ENCODE measurements at regions not wholly inside any gene's neighbourhood (a gene's known extent, or its start where the extent isn't known, plus 50 kb on each side); places are given as distances from the start of the nearest gene placed in this dataset.

- DNase-seq = no peak
Measured at GRCh38 chr7:49260538-49260937, 336.2 kb downstream of the CDC14C start.

GRCh38 chr7:49261928-49262327 is 337.6 kb downstream of the CDC14C start:
- no peak for DNase-seq

- no peak for DNase-seq
Measured at GRCh38 chr7:49264530-49264929, 340.2 kb downstream of the CDC14C start.

- no peak for DNase-seq
Measured at GRCh38 chr7:49273897-49274296, 349.6 kb downstream of the CDC14C start.

- DNase-seq = no peak
Measured at GRCh38 chr7:49279891-49280290, 355.5 kb downstream of the CDC14C start.

GRCh38 chr7:49287653-49288052 is 363.3 kb downstream of the CDC14C start:
- DNase-seq = no peak

- DNase-seq = no peak
Measured at GRCh38 chr7:49294611-49295010, 370.3 kb downstream of the CDC14C start.

- no peak for DNase-seq
Measured at GRCh38 chr7:49295146-49295545, 370.8 kb downstream of the CDC14C start.

GRCh38 chr7:49297958-49298357 is 373.6 kb downstream of the CDC14C start:
- DNase-seq = no peak

- DNase-seq = no peak
Measured at GRCh38 chr7:49308787-49309186, 384.4 kb downstream of the CDC14C start.

GRCh38 chr7:49320083-49320482 is 395.7 kb downstream of the CDC14C start:
- no peak for DNase-seq

- no peak for DNase-seq
Measured at GRCh38 chr7:49321843-49322242, 397.5 kb downstream of the CDC14C start.

GRCh38 chr7:49322476-49322875 is 398.1 kb downstream of the CDC14C start:
- no peak for DNase-seq

GRCh38 chr7:49324040-49324439 is 399.7 kb downstream of the CDC14C start:
- no peak for DNase-seq

- DNase-seq = no peak
Measured at GRCh38 chr7:49324707-49325106, 400.4 kb downstream of the CDC14C start.

GRCh38 chr7:49325571-49325970 is 401.2 kb downstream of the CDC14C start:
- DNase-seq = no peak

- DNase-seq = no peak
Measured at GRCh38 chr7:49327155-49327554, 402.8 kb downstream of the CDC14C start.

GRCh38 chr7:49333180-49333881 is 409.0 kb downstream of the CDC14C start:
- no peak for DNase-seq

- no peak for DNase-seq
Measured at GRCh38 chr7:49341849-49342248, 417.5 kb downstream of the CDC14C start.

- no peak for DNase-seq
Measured at GRCh38 chr7:49344556-49344955, 420.2 kb downstream of the CDC14C start.

- no peak for DNase-seq
Measured at GRCh38 chr7:49346195-49346899, 422.0 kb downstream of the CDC14C start.

- DNase-seq = no peak
Measured at GRCh38 chr7:49367072-49367471, 406.4 kb upstream of the VWC2 start.

GRCh38 chr7:49371771-49372170 is 401.7 kb upstream of the VWC2 start:
- no peak for DNase-seq

GRCh38 chr7:49376817-49377375 is 396.5 kb upstream of the VWC2 start:
- DNase-seq = no peak

All from hippocampal formation (tissue), 2 donors.